BLaER1 (cell line): ENCODE measurements at regions not wholly inside any gene's neighbourhood (a gene's known extent, or its start where the extent isn't known, plus 50 kb on each side); places are given as distances from the start of the nearest gene placed in this dataset.

Experiments used
- H3K27ac ChIP-seq: shearing (Covaris generic); formaldehyde crosslinking; 2 replicates; pipeline ENCODE4 v1.8.1; 2022
- H3K27me3 ChIP-seq: shearing (Covaris generic); formaldehyde crosslinking; 2 replicates; pipeline ENCODE4 v1.8.1; 2022
- H3K36me3 ChIP-seq: shearing (Covaris generic); formaldehyde crosslinking; 2 replicates; pipeline ENCODE4 v1.8.1; 2022
- H3K4me1 ChIP-seq: shearing (Covaris generic); formaldehyde crosslinking; 2 replicates; pipeline ENCODE4 v1.8.1; 2022
- H3K4me2 ChIP-seq: shearing (Covaris generic); formaldehyde crosslinking; 2 replicates; pipeline ENCODE4 v1.8.1; 2022
- H3K4me3 ChIP-seq: shearing (Covaris generic); formaldehyde crosslinking; 2 replicates; pipeline ENCODE4 v1.8.1; 2022
- H3K9ac ChIP-seq: shearing (Covaris generic); formaldehyde crosslinking; 2 replicates; pipeline ENCODE4 v1.8.1; 2022
- H3K9me3 ChIP-seq: shearing (Covaris generic); formaldehyde crosslinking; 2 replicates; pipeline ENCODE4 v1.8.1; 2022
- H4K20me1 ChIP-seq: shearing (Covaris generic); formaldehyde crosslinking; 2 replicates; pipeline ENCODE4 v1.8.1; 2022
- Cebpa-rat ChIP-seq: shearing (Covaris generic); IDR thresholded peaks from 2 replicates; pipeline ENCODE4 v1.8.1; 2022

GRCh38 chr14:76920331-76921087 lies 94.3 kb downstream of the LRRC74A start:
- Histone ChIP-seq H3K27ac (peak overlapping the region; percentile 86), H3K36me3 (no peaks in the 10 kb centered on the region), H3K27me3 (no peaks in the 10 kb centered on the region), H3K4me2 (peak overlapping the region; percentile 98), H4K20me1 (peaks cover 7% of the 10 kb centered on the region; the same call in 1 of the 2 replicates), H3K9ac (peak overlapping the region; percentile 67), H3K4me3 (peak overlapping the region; percentile 55), H3K4me1 (peaks cover 99% of the 10 kb centered on the region), H3K9me3 (no peaks in the 10 kb centered on the region)
- no peak for TF ChIP-seq Cebpa-rat

DNA sequence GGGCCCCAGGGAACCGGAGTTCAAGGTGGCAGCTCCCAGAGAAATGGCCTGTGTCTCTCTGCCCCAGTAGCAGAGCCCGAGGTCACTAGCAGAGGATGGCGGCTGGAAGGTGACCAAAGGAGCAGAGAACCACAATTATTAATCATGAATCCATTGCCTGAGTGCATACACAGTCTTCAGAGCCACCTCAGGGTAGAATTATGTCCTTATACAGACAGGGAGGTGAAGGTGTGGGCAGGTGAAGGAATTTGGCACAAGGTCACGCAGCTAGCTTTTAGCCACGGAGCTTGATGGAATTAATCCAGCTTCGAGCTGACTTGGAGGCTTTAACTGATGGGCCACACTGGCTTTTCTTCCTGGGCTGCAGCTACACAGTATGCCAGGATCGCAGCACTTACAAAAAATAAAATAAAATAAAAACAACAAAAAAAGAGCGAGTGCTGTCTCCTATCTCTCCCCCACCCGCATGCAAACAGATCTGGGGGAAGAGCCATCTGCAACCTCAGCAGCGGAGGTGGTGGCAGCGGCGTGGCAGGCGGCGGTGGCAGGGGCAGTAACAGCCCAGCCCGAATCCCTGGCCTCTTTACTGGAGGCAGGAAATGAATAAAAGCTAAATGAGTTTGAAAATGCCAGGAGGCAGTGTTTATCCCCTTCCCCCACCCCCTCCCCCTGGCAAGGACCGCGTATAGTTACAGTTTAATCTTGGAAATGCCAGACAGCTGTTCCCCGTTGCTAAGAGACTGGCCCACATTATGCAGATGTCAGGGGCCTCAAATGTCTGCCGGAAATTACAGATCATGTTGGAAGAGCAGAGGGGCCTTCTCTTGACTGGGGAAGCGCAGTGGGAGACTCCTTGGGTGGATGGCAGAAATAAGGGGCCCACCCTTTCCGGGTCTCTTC lies 93.5 kb downstream of the LRRC74A start:
- H3K9me3 ChIP-seq = no peaks in the 10 kb centered on the region
- H3K4me1 ChIP-seq = peaks cover 99% of the 10 kb centered on the region
- H3K4me2 ChIP-seq = peak overlapping the region; percentile 98
- no peaks in the 10 kb centered on the region for H4K20me1 ChIP-seq
- no peaks in the 10 kb centered on the region for H3K27me3 ChIP-seq
- TF ChIP-seq Cebpa-rat = no peak
- H3K27ac ChIP-seq = peak overlapping the region; percentile 86
- H3K36me3 ChIP-seq = no peaks in the 10 kb centered on the region
- peak overlapping the region; percentile 55 for H3K4me3 ChIP-seq
- peak overlapping the region; percentile 67 for H3K9ac ChIP-seq
